K562 (cell line): ENCODE measurements at regions not wholly inside any gene's neighbourhood (a gene's known extent, or its start where the extent isn't known, plus 50 kb on each side); places are given as distances from the start of the nearest gene placed in this dataset.

ENCODE experiments used
- ATAC-seq: fragments of 200-7000 bp; cut with Tn5 transposase; 3 replicates; pipeline ENCODE4 v1.9.1; 2020; ENCODE audit warnings: moderate library complexity
- BruUV-seq: library from RNA; stranded (reverse); fragments of 400-500 nt; replicated peaks from 2 replicates; lab custom pipeline; 2021; lab: Mats Ljungman, UMichigan
- CTCF ChIA-PET: fragments of 300-600 bp; formaldehyde crosslinking; extraction: SDS; loops from one replicate; lab custom pipeline; 2021; ENCODE audit warnings: low intra/inter-chr PET ratio; lab: Yijun Ruan, JAX
- POLR2A ChIA-PET: fragments of 300-600, 350-650 bp; sonication (Branson Sonifier 250); formaldehyde crosslinking; extraction: SDS; loops from one replicate; lab custom pipeline; 2021; ENCODE audit warnings: antibody characterized with exemption, inconsistent platforms; lab: Yijun Ruan, JAX
- DNase-seq, 4 experiments: peaks; one replicate each; pipeline versions ENCODE4 v3.0.0 to v3.0.0-alpha.2; 2011 to 2018; ENCODE audit warnings: low spot score in 3 of 4, mixed read lengths in 3 of 4; ENCODE audit errors: extremely low read depth in 1 of 4
- FAIRE-seq: peaks from 2 replicates; lab custom pipeline; 2011; peaks lifted over from hg19 to GRCh38; lab: Jason Lieb, UNC
- H2AFZ ChIP-seq: 2 replicates; pipeline ENCODE4 v1.6.0; 2011; ENCODE audit warnings: low read depth, low read length, control low read depth, inconsistent platforms
- H3K27ac ChIP-seq: fragments of 200-600 bp; 3 replicates; pipeline ENCODE4 v1.8.0; 2011; ENCODE audit warnings: low read depth, mild to moderate bottlenecking, control low read depth, inconsistent platforms, low read length, moderate library complexity, mixed read lengths; ENCODE audit errors: extremely low read depth
- H3K27me3 ChIP-seq, 2 experiments: fragments of 300-600 bp in 1 of 2; 2 replicates in 1 of 2; 3 replicates in 1 of 2; pipeline versions ENCODE4 v1.6.0 to v1.8.0; 2011; ENCODE audit warnings: inconsistent platforms in 2 of 2, low read length in 2 of 2, mild to moderate bottlenecking in 1 of 2, mixed read lengths in 1 of 2, moderate library complexity in 1 of 2; ENCODE audit not compliant: control insufficient read depth in 2 of 2, insufficient read depth in 2 of 2
- H3K36me3 ChIP-seq: fragments of 300-600 bp; 3 replicates; pipeline ENCODE4 v1.8.0; 2011; ENCODE audit warnings: mild to moderate bottlenecking, low read length, inconsistent platforms; ENCODE audit not compliant: control insufficient read depth, insufficient read depth
- H3K4me1 ChIP-seq, 2 experiments: fragments of 200-600 bp in 1 of 2; replicated peaks in 1 of 2; 2 replicates in 1 of 2; 3 replicates in 1 of 2; pipeline versions ENCODE4 v1.5.1 to v1.8.0; 2011; ENCODE audit warnings: inconsistent platforms in 2 of 2, low read length in 2 of 2, mild to moderate bottlenecking in 1 of 2, mixed read lengths in 1 of 2, moderate library complexity in 1 of 2; ENCODE audit not compliant: control insufficient read depth in 2 of 2, insufficient read depth in 2 of 2
- H3K4me2 ChIP-seq: 2 replicates; pipeline ENCODE4 v1.6.1; 2011; ENCODE audit warnings: low read length, control low read depth, inconsistent platforms, mixed read lengths; ENCODE audit not compliant: insufficient read depth
- H3K4me3 ChIP-seq: fragments of 200-600 bp; sonication (generic), shearing (Covaris generic); 2 replicates; pipeline ENCODE4 v1.5.1; 2016; ENCODE audit warnings: control low read depth, inconsistent platforms
- H3K79me2 ChIP-seq: fragments of 200-600 bp; 3 replicates; pipeline ENCODE4 v1.8.0; 2011; ENCODE audit warnings: low read length, inconsistent platforms; ENCODE audit not compliant: control insufficient read depth, insufficient read depth
- H3K9ac ChIP-seq, 2 experiments: 2 replicates each; pipeline versions ENCODE4 v1.6.0 to v1.6.1; 2011; ENCODE audit warnings: low read depth in 2 of 2, low read length in 2 of 2, control low read depth in 1 of 2, inconsistent platforms in 1 of 2, mild to moderate bottlenecking in 1 of 2, mixed read lengths in 1 of 2; ENCODE audit not compliant: insufficient read depth in 1 of 2
- H3K9me1 ChIP-seq: one replicate; pipeline ENCODE4 v1.6.0; 2011; ENCODE audit warnings: inconsistent platforms, mild to moderate bottlenecking, low read length, moderate library complexity; ENCODE audit not compliant: control insufficient read depth, insufficient read depth
- H3K9me3 ChIP-seq: replicated peaks from 2 replicates; pipeline ENCODE4 v1.5.1; 2011; ENCODE audit warnings: low read depth, low read length, inconsistent platforms; ENCODE audit not compliant: control insufficient read depth, insufficient read depth
- H4K20me1 ChIP-seq: replicated peaks from 2 replicates; pipeline ENCODE4 v1.6.1; 2011; ENCODE audit warnings: low read length, inconsistent platforms, mixed read lengths; ENCODE audit not compliant: control insufficient read depth, insufficient read depth
- ARHGAP35 ChIP-seq: fragments of 450-650 bp; IDR thresholded peaks from 2 replicates; pipeline ENCODE4 v1.6.1; 2018; ENCODE audit not compliant: partially characterized antibody
- ELK3 ChIP-seq: fragments of 450-650 bp; formaldehyde crosslinking; IDR thresholded peaks from 2 replicates; pipeline ENCODE4 v1.4.0; 2020; ENCODE audit warnings: mild to moderate bottlenecking
- FIP1L1 ChIP-seq: fragments of 200-400 bp; formaldehyde crosslinking; IDR thresholded peaks from 2 replicates; pipeline ENCODE4 v1.6.1; 2018; ENCODE audit warnings: mild to moderate bottlenecking, low read depth, low read length; ENCODE audit not compliant: poor library complexity, severe bottlenecking
- IRF1 ChIP-seq: sonication (generic); formaldehyde crosslinking; IDR thresholded peaks from 2 replicates; pipeline ENCODE4 v1.8.0; 2022; ENCODE audit warnings: missing genetic modification reagents, mild to moderate bottlenecking, borderline replicate concordance
- MCM7 ChIP-seq, 2 experiments: fragments of 450-650 bp; IDR thresholded peaks; 2 replicates each; pipeline ENCODE4 v1.6.1; 2016 to 2018
- NFIC ChIP-seq: fragments of 450-650 bp; IDR thresholded peaks from 2 replicates; pipeline ENCODE4 v1.6.1; 2017; ENCODE audit warnings: mild to moderate bottlenecking, inconsistent platforms
- PBX2 ChIP-seq, 2 experiments: IDR thresholded peaks in 1 of 2; conservative IDR thresholded peaks in 1 of 2; 2 replicates each; pipeline ENCODE4 v1.6.1; 2016; ENCODE audit warnings: low read depth in 2 of 2, mild to moderate bottlenecking in 1 of 2, missing compliant biosample characterization in 1 of 2, missing genetic modification characterization in 1 of 2, moderate library complexity in 1 of 2
- PTBP1 ChIP-seq: fragments of 200-400 bp; formaldehyde crosslinking; IDR thresholded peaks from 2 replicates; pipeline ENCODE4 v1.6.1; 2017; ENCODE audit warnings: low read depth, low read length
- RB1 ChIP-seq: fragments of 450-650 bp; IDR thresholded peaks from 2 replicates; pipeline ENCODE4 v1.6.1; 2017; ENCODE audit warnings: low read depth, mild to moderate bottlenecking
- SRSF7 ChIP-seq: fragments of 200-400 bp; formaldehyde crosslinking; optimal IDR thresholded peaks from 2 replicates; pipeline ENCODE3; 2017; ENCODE audit warnings: mild to moderate bottlenecking, low read depth, low read length
- ZBTB34 ChIP-seq: fragments of 250-450 bp; sonication (Bioruptor Pico); IDR thresholded peaks from 2 replicates; pipeline ENCODE4 v1.8.0; 2021; ENCODE audit warnings: mild to moderate bottlenecking, moderate library complexity
- ZBTB9 ChIP-seq: fragments of 450-650 bp; formaldehyde crosslinking; IDR thresholded peaks from 2 replicates; pipeline ENCODE4 v1.4.0; 2020; ENCODE audit warnings: mild to moderate bottlenecking, moderate library complexity
- ZNF408 ChIP-seq: fragments of 250-450 bp; sonication (Bioruptor Pico); IDR thresholded peaks from 2 replicates; pipeline ENCODE4 v1.4.0; 2020; ENCODE audit warnings: low read depth, mild to moderate bottlenecking, moderate library complexity
- WGBS: fragments of 100-300 bp; shearing (Covaris generic); methylation state at CpG from one replicate; pipeline ENCODE4 v1.1.6; 2016; ENCODE audit warnings: low coverage, mixed read lengths; ENCODE audit not compliant: insufficient coverage; ENCODE audit errors: missing lambda C conversion rate; 5-methylcytosine and 5-hydroxymethylcytosine counted together
- in situ Hi-C: fragments of 300-500 bp; cut with MboI; formaldehyde crosslinking; loops from 4 replicates; pipeline ENCODE4 v1.15.0; 2018; ENCODE audit warnings: inconsistent platforms, mixed read lengths
- intact Hi-C: fragments of 100-400 bp; cut with micrococcal nuclease; formaldehyde crosslinking; loops from 2 replicates; pipeline ENCODE4 v1.14.2; 2022

GRCh38 chr3:8387571-8387970 lies 114.1 kb upstream of the LMCD1 start:
- DNase-seq (no peak), ATAC-seq (no peak), FAIRE-seq (no peak)
- H3K36me3 ChIP-seq = no peaks in the 10 kb centered on the region
- H3K27ac ChIP-seq = no peak overlapping the region
- H3K79me2 ChIP-seq = no peaks in the 10 kb centered on the region
- 0% methylated on average over 4 of the region's 4 CpGs for WGBS
- in situ Hi-C loops = no loop called here
- ChIA-PET POLR2A (no interaction called here), CTCF (no interaction called here)
- intact Hi-C loops = no loop called here
- no peaks in the 10 kb centered on the region for H3K4me1 ChIP-seq
- no peak overlapping the region for H3K9ac ChIP-seq
- H4K20me1 ChIP-seq = no peaks in the 10 kb centered on the region
- no peak overlapping the region for H3K4me3 ChIP-seq
- no peaks in the 10 kb centered on the region for H3K9me1 ChIP-seq
- no TSS peak for BruUV-seq
- no peaks in the 10 kb centered on the region for H3K27me3 ChIP-seq
- no peaks in the 10 kb centered on the region for H3K9me3 ChIP-seq
- H3K4me2 ChIP-seq = no peak overlapping the region
- H2AFZ ChIP-seq = no peak overlapping the region
- no peak for TF ChIP-seq RB1
- no peak for TF ChIP-seq PBX2 (CRISPR knock-in tag; IDR thresholded peaks at IDR 0.05; ENCODE audit: low read depth)
- TF ChIP-seq PBX2 (tag; conservative IDR thresholded peaks at IDR 0.05; ENCODE audit: low read depth) = no peak
- no peak for TF ChIP-seq SRSF7
- no peak for TF ChIP-seq ZBTB34 (CRISPR knock-in tag)
- TF ChIP-seq ELK3 (CRISPR knock-in tag) = no peak
- no peak for TF ChIP-seq FIP1L1
- TF ChIP-seq IRF1 (CRISPR knock-in tag) = no peak
- no peak for TF ChIP-seq PTBP1
- TF ChIP-seq ZBTB9 (CRISPR knock-in tag) = no peak
- no peak for TF ChIP-seq ARHGAP35
- no peak for TF ChIP-seq MCM7 (IDR thresholded peaks at IDR 0.05)
- TF ChIP-seq NFIC = no peak
- no peak for TF ChIP-seq ZNF408 (CRISPR knock-in tag)
